ENCODE measurements at regions not wholly inside any gene's neighbourhood (a gene's known extent, or its start where the extent isn't known, plus 50 kb on each side); places are given as distances from the start of the nearest gene placed in this dataset.

GRCh38 chr10:61314273-61314672 lies 138.9 kb downstream of the TMEM26 start:
- Histone ChIP-seq H3K27me3 (ENCODE audit: control insufficient read depth, insufficient read depth, low read length) (no peaks in the 10 kb centered on the region), H3K79me2 (ENCODE audit: control insufficient read depth, insufficient read depth, low read length) (no peaks in the 10 kb centered on the region), H3K27ac (ENCODE audit: insufficient read depth, low read length) (no peak overlapping the region), H3K9ac (ENCODE audit: insufficient read depth, low read length) (no peak overlapping the region), H4K20me1 (ENCODE audit: control insufficient read depth, extremely low read depth, insufficient read depth, low read length) (no peaks in the 10 kb centered on the region), H3K9me3 (ENCODE audit: control insufficient read depth, insufficient read depth, low read depth, low read length) (no peaks in the 10 kb centered on the region), H3K36me3 (ENCODE audit: control insufficient read depth, insufficient read depth, low read length) (no peaks in the 10 kb centered on the region), H3K4me3 (replicated peaks in 1 of 4; ENCODE audit: control extremely low read depth in 1 of 4, insufficient read depth in 1 of 4, low read depth in 3 of 4, low read length in 4 of 4) (no peak overlapping the region), H2AFZ (ENCODE audit: low read length) (no peak overlapping the region), H3K4me2 (ENCODE audit: extremely low read depth, insufficient read depth, low read length) (no peak overlapping the region), H3K4me1 (ENCODE audit: control insufficient read depth, extremely low read depth, insufficient read depth, low read length) (no peaks in the 10 kb centered on the region)
- DNase-seq (ENCODE audit: low read depth in 2 of 2), result no peak
- no peak for TF ChIP-seq CTCF (conservative IDR thresholded peaks at IDR 0.05 in 1 of 2, IDR thresholded peaks at IDR 0.05 in 1 of 2; ENCODE audit: low read depth in 1 of 2, low read length in 2 of 2)
- no peak for TF ChIP-seq EZH2 (IDR thresholded peaks at IDR 0.05; ENCODE audit: low read length, missing control alignments)

GRCh38 chr10:61313460-61313859 lies 139.7 kb downstream of the TMEM26 start:
- no peaks in the 10 kb centered on the region for H4K20me1 ChIP-seq (ENCODE audit: control insufficient read depth, extremely low read depth, insufficient read depth, low read length)
- no peak overlapping the region for H3K27ac ChIP-seq (ENCODE audit: insufficient read depth, low read length)
- no peaks in the 10 kb centered on the region for H3K79me2 ChIP-seq (ENCODE audit: control insufficient read depth, insufficient read depth, low read length)
- no peak overlapping the region for H3K9ac ChIP-seq (ENCODE audit: insufficient read depth, low read length)
- no peaks in the 10 kb centered on the region for H3K27me3 ChIP-seq (ENCODE audit: control insufficient read depth, insufficient read depth, low read length)
- TF ChIP-seq CTCF (conservative IDR thresholded peaks at IDR 0.05 in 1 of 2, IDR thresholded peaks at IDR 0.05 in 1 of 2; ENCODE audit: low read depth in 1 of 2, low read length in 2 of 2) (no peak), EZH2 (IDR thresholded peaks at IDR 0.05; ENCODE audit: low read length, missing control alignments) (no peak)
- H3K4me2 ChIP-seq (ENCODE audit: extremely low read depth, insufficient read depth, low read length), result no peak overlapping the region
- no peaks in the 10 kb centered on the region for H3K9me3 ChIP-seq (ENCODE audit: control insufficient read depth, insufficient read depth, low read depth, low read length)
- no peak overlapping the region for H2AFZ ChIP-seq (ENCODE audit: low read length)
- peak; percentile 35 to 89 for DNase-seq (ENCODE audit: low read depth in 2 of 2)
- no peaks in the 10 kb centered on the region for H3K4me1 ChIP-seq (ENCODE audit: control insufficient read depth, extremely low read depth, insufficient read depth, low read length)
- H3K36me3 ChIP-seq (ENCODE audit: control insufficient read depth, insufficient read depth, low read length), result no peaks in the 10 kb centered on the region
- H3K4me3 ChIP-seq (replicated peaks in 1 of 4; ENCODE audit: control extremely low read depth in 1 of 4, insufficient read depth in 1 of 4, low read depth in 3 of 4, low read length in 4 of 4), result no peak overlapping the region

GRCh38 chr10:61304746-61305145 lies 148.4 kb downstream of the TMEM26 start:
- no peak for TF ChIP-seq CTCF (conservative IDR thresholded peaks at IDR 0.05 in 1 of 2, IDR thresholded peaks at IDR 0.05 in 1 of 2; ENCODE audit: low read depth in 1 of 2, low read length in 2 of 2)
- TF ChIP-seq EZH2 (IDR thresholded peaks at IDR 0.05; ENCODE audit: low read length, missing control alignments), result no peak
- H3K27ac ChIP-seq (ENCODE audit: insufficient read depth, low read length), result no peak overlapping the region
- no peak overlapping the region for H2AFZ ChIP-seq (ENCODE audit: low read length)
- peak in 1 of 2 donors; percentile 54 for DNase-seq (ENCODE audit: low read depth in 2 of 2)
- H3K79me2 ChIP-seq (ENCODE audit: control insufficient read depth, insufficient read depth, low read length), result no peaks in the 10 kb centered on the region
- H4K20me1 ChIP-seq (ENCODE audit: control insufficient read depth, extremely low read depth, insufficient read depth, low read length), result no peaks in the 10 kb centered on the region
- H3K9me3 ChIP-seq (ENCODE audit: control insufficient read depth, insufficient read depth, low read depth, low read length), result no peaks in the 10 kb centered on the region
- H3K9ac ChIP-seq (ENCODE audit: insufficient read depth, low read length), result no peak overlapping the region
- H3K36me3 ChIP-seq (ENCODE audit: control insufficient read depth, insufficient read depth, low read length), result no peaks in the 10 kb centered on the region
- H3K4me3 ChIP-seq (replicated peaks in 1 of 4; ENCODE audit: control extremely low read depth in 1 of 4, insufficient read depth in 1 of 4, low read depth in 3 of 4, low read length in 4 of 4), result no peak overlapping the region
- no peaks in the 10 kb centered on the region for H3K27me3 ChIP-seq (ENCODE audit: control insufficient read depth, insufficient read depth, low read length)
- peaks cover 2% of the 10 kb centered on the region for H3K4me1 ChIP-seq (ENCODE audit: control insufficient read depth, extremely low read depth, insufficient read depth, low read length)
- H3K4me2 ChIP-seq (ENCODE audit: extremely low read depth, insufficient read depth, low read length), result no peak overlapping the region

Measured in fibroblast of lung (primary cell).